ENCODE measurements at regions not wholly inside any gene's neighbourhood (a gene's known extent, or its start where the extent isn't known, plus 50 kb on each side); places are given as distances from the start of the nearest gene placed in this dataset.

- no peak for TF ChIP-seq CTCF (IDR thresholded peaks at IDR 0.05)
- no peak for TF ChIP-seq POLR2A (IDR thresholded peaks at IDR 0.05)
These were observed 650.7 kb downstream of the INHBA start for GRCh38 chr7:41052201-41052600.
